ENCODE measurements at regions not wholly inside any gene's neighbourhood (a gene's known extent, or its start where the extent isn't known, plus 50 kb on each side); places are given as distances from the start of the nearest gene placed in this dataset.

- Mint-ChIP-seq H3K4me1 (peaks cover 18 to 19% of the 10 kb centered on the region in 2 experiments), H3K9me3 (no peaks in the 10 kb centered on the region; a peak in 1 of 5 replicates), H3K27ac (peak overlapping the region in 1 of 3 experiments; percentile 9; a peak in 2 of 7 replicates), H3K36me3 (ENCODE audit: insufficient read depth in 1 of 3, low read depth in 3 of 3) (no peaks in the 10 kb centered on the region), H3K27me3 (ENCODE audit: low read depth) (no peaks in the 10 kb centered on the region), H3K4me3 (no peak overlapping the region)
- Histone ChIP-seq H3K56ac (ENCODE audit: insufficient read length, low read depth, low read length) (no peak overlapping the region), H2BK120ac (ENCODE audit: low read depth, low read length, poor library complexity, severe bottlenecking) (no peak overlapping the region), H4K5ac (ENCODE audit: insufficient read length, low read depth, low read length) (no peak overlapping the region), H3T11ph (ENCODE audit: low read length) (no peak overlapping the region), H3K23ac (ENCODE audit: insufficient read length, low read depth, low read length) (no peak overlapping the region), H3K14ac (ENCODE audit: insufficient read depth, low read length) (no peak overlapping the region), H3K4me1 (ENCODE audit: insufficient read depth, low read length) (no peaks in the 10 kb centered on the region; the same call in 1 of the 2 replicates), H3K4me2 (ENCODE audit: insufficient read depth, insufficient read length, low read length) (no peak overlapping the region), H2BK15ac (ENCODE audit: low read depth, low read length) (no peak overlapping the region), H2AK5ac (ENCODE audit: insufficient read length, low read length) (no peak overlapping the region), H3K4ac (ENCODE audit: low read depth, low read length) (no peak overlapping the region), H3K79me1 (ENCODE audit: insufficient read depth, low read depth, low read length, poor library complexity, severe bottlenecking) (no peaks in the 10 kb centered on the region), H2BK12ac (ENCODE audit: insufficient read length, low read depth, low read length) (no peak overlapping the region), H3K9me3 (ENCODE audit: control insufficient read depth, low read depth, low read length) (no peaks in the 10 kb centered on the region), H3K79me2 (ENCODE audit: insufficient read depth, low read length) (no peaks in the 10 kb centered on the region), H2BK5ac (ENCODE audit: insufficient read length, low read length) (no peak overlapping the region), H2BK20ac (ENCODE audit: low read depth, low read length, poor library complexity, severe bottlenecking) (no peak overlapping the region), H4K20me1 (ENCODE audit: control insufficient read depth, insufficient read depth, insufficient read length) (no peaks in the 10 kb centered on the region), H3K18ac (ENCODE audit: insufficient read length, low read depth, low read length) (no peak overlapping the region), H4K8ac (replicated peaks; ENCODE audit: insufficient read length, low read depth, low read length) (no peak overlapping the region), H3K27me3 (ENCODE audit: insufficient read depth, low read length) (no peaks in the 10 kb centered on the region), H3K9ac (ENCODE audit: extremely low read depth, insufficient read length, low read length) (no peak overlapping the region), H2AFZ (ENCODE audit: low read length) (no peak overlapping the region), H4K91ac (ENCODE audit: insufficient read length, low read depth, low read length) (no peak overlapping the region), H3K23me2 (ENCODE audit: insufficient read length, low read depth, low read length, poor library complexity, severe bottlenecking) (no peaks in the 10 kb centered on the region), H3K27ac (ENCODE audit: insufficient read length, low read depth, low read length) (no peak overlapping the region)
- DNase-seq: no peak
- TF ChIP-seq CTCF (conservative IDR thresholded peaks at IDR 0.05): 0 out of 3 replicates have a peak, but pooled peaks have one; percentile 11
- WGBS (ENCODE audit: extremely low coverage, insufficient read length, low lambda C conversion rate): no CpG with 5 or more reads among the region's 6 CpGs
Measured at GRCh38 chr18:67151366-67151765, 365.2 kb downstream of the DSEL start.
